Esophagus squamous epithelium (tissue), 4 donors: ENCODE measurements at regions not wholly inside any gene's neighbourhood (a gene's known extent, or its start where the extent isn't known, plus 50 kb on each side); places are given as distances from the start of the nearest gene placed in this dataset.

Source experiments
- CTCF ChIP-seq, 6 experiments: fragments of 450-650 bp in 4 of 6; fragments of 200-600 bp in 2 of 6; sonication (generic) in 2 of 6; IDR thresholded peaks; one replicate each; pipeline ENCODE4 v1.5.1; 2016 to 2019; ENCODE audit warnings: antibody characterized with exemption in 6 of 6, mild to moderate bottlenecking in 4 of 6, moderate library complexity in 4 of 6
- POLR2A ChIP-seq, 4 donors: fragments of 450-650 bp; IDR thresholded peaks; one replicate each; pipeline ENCODE4 v1.6.1; 2017; ENCODE audit warnings: antibody characterized with exemption in 4 of 4, mild to moderate bottlenecking in 4 of 4, moderate library complexity in 3 of 4

DNA sequence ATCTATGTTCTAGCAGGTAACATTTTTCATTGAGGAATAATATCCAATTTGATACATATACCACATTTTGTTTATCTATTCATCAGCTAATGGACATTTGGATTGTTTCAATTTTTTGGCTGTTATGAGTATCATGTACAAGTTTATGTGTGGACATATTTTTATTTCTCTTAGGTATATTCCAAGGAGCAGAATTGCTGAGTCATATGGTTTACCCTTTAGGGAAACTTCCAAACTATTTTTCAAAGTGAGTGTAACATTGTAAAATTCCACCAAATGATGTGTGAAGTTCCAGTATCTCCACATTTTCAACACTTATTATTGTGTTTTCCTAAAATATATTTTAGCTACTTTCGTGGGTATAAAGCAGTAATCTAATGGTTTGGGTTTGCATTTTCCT, 1789.9 kb downstream of the MRPL39 start:
- TF ChIP-seq CTCF (IDR thresholded peaks at IDR 0.05) (no peak), POLR2A (IDR thresholded peaks at IDR 0.05) (no peak)
